GM13976 (cell line): ENCODE measurements at regions not wholly inside any gene's neighbourhood (a gene's known extent, or its start where the extent isn't known, plus 50 kb on each side); places are given as distances from the start of the nearest gene placed in this dataset.

Experiments
- DNase-seq: peaks from one replicate; pipeline ENCODE4 v3.0.0; 2012; ENCODE audit warnings: low spot score
- CTCF ChIP-seq: IDR thresholded peaks from 2 replicates; pipeline ENCODE4 v1.5.1; 2012; ENCODE audit warnings: borderline replicate concordance, mild to moderate bottlenecking; ENCODE audit not compliant: insufficient read depth; ENCODE audit errors: extremely low read depth, missing control alignments, control extremely low read depth
- in situ Hi-C: fragments of 300-500 bp; cut with MboI; formaldehyde crosslinking; loops from one replicate; pipeline ENCODE4 v1.12.0; 2022; ENCODE audit warnings: low sequenced_read_pairs, mixed read lengths, inconsistent platforms; ENCODE audit not compliant: unreplicated experiment

GRCh38 chr10:44199991-44200655, 184.8 kb downstream of the CXCL12 start:
- no peak for TF ChIP-seq CTCF
- DNase-seq = no peak
- in situ Hi-C loops = no loop called here

- no peak for TF ChIP-seq CTCF
- DNase-seq = no peak
- in situ Hi-C loops = no loop called here
Measured at GRCh38 chr10:44199267-44199666, 185.6 kb downstream of the CXCL12 start.

GRCh38 chr10:44198780-44199097, 186.2 kb downstream of the CXCL12 start:
- DNase-seq = no peak
- no peak for TF ChIP-seq CTCF
- in situ Hi-C loops = no loop called here

- in situ Hi-C loops = no loop called here
- no peak for DNase-seq
- TF ChIP-seq CTCF = no peak
Measured at GRCh38 chr10:44198096-44198779, 186.7 kb downstream of the CXCL12 start.

GRCh38 chr10:44197646-44198045, 187.3 kb downstream of the CXCL12 start:
- in situ Hi-C loops = no loop called here
- no peak for DNase-seq
- TF ChIP-seq CTCF = no peak

GRCh38 chr10:44196336-44196735, 188.6 kb downstream of the CXCL12 start:
- in situ Hi-C loops = no loop called here
- no peak for TF ChIP-seq CTCF
- DNase-seq = no peak

GRCh38 chr10:44196008-44196320, 188.9 kb downstream of the CXCL12 start:
- no peak for TF ChIP-seq CTCF
- in situ Hi-C loops = no loop called here
- DNase-seq = no peak
